Adrenal gland (tissue), 9 donors: ENCODE measurements at regions not wholly inside any gene's neighbourhood (a gene's known extent, or its start where the extent isn't known, plus 50 kb on each side); places are given as distances from the start of the nearest gene placed in this dataset.

Source experiments
- DNase-seq, 7 donors: peaks; one replicate each; pipeline ENCODE4 v3.0.0-alpha.2; 2019 to 2020
- H3K27ac ChIP-seq, 5 donors: fragments of 200-600 bp; sonication (generic) in 4 of 5; 1 replicate in 3 of 5; 2 replicates in 2 of 5; pipeline versions ENCODE4 v1.5.1 to v1.8.0; 2016 to 2020; ENCODE audit warnings: mild to moderate bottlenecking in 1 of 5
- H3K27me3 ChIP-seq: fragments of 200-600 bp; 2 replicates; pipeline ENCODE4 v1.8.0; 2021
- H3K36me3 ChIP-seq, 2 donors: fragments of 200-600 bp; replicated peaks in 1 of 2; 1 replicate in 1 of 2; 2 replicates in 1 of 2; pipeline versions ENCODE4 v1.5.1 to v1.8.0; 2018 to 2022
- H3K4me1 ChIP-seq, 2 donors: fragments of 200-600 bp; replicated peaks in 1 of 2; 1 replicate in 1 of 2; 2 replicates in 1 of 2; pipeline versions ENCODE4 v1.5.1 to v1.8.0; 2018 to 2021
- H3K4me3 ChIP-seq, 4 donors: fragments of 200-600 bp; sonication (generic) in 3 of 4; one replicate each; pipeline ENCODE4 v1.5.1; 2016 to 2018
- H3K9me3 ChIP-seq, 3 donors: fragments of 200-600 bp; sonication (generic) in 1 of 3; replicated peaks in 1 of 3; 1 replicate in 2 of 3; 2 replicates in 1 of 3; pipeline versions ENCODE4 v1.5.1 to v1.8.0; 2016 to 2021
- CTCF ChIP-seq, 6 experiments: fragments of 450-650 bp in 4 of 6; fragments of 200-600 bp in 2 of 6; sonication (generic) in 1 of 6; IDR thresholded peaks; 1 replicate in 5 of 6; 2 replicates in 1 of 6; pipeline versions ENCODE4 v1.5.1 to v1.8.0; 2016 to 2021; ENCODE audit warnings: antibody characterized with exemption in 6 of 6, mild to moderate bottlenecking in 2 of 6, moderate library complexity in 1 of 6
- POLR2A ChIP-seq, 2 donors: fragments of 450-650 bp; IDR thresholded peaks; one replicate each; pipeline ENCODE4 v1.6.1; 2017; ENCODE audit warnings: antibody characterized with exemption in 2 of 2, mild to moderate bottlenecking in 2 of 2, moderate library complexity in 1 of 2
- WGBS, 4 donors: extraction: QIAGEN DNeasy Blood & Tissue Kit in 2 of 4; methylation state at CpG; one replicate each; pipeline versions ENCODE4 v1.1.5 to v1.1.7; 2013 to 2017; 5-methylcytosine and 5-hydroxymethylcytosine counted together
- intact Hi-C, 2 donors: fragments of 100-400 bp; cut with DNase I; formaldehyde crosslinking; loops; one replicate each; pipeline versions ENCODE4 v1.14.1 to v1.15.0; 2022 to 2023
- donor health status: healthy with polysubstance abuse.
- donor health status: Bipolar disorder and iron deficiency.
- donor health status: DM: yes; HTN: yes; CAD: no.
- donor health status: DM: no; HTN: no; CAD: no.
- donor health status: DM: no; HTN: no; CAD: no.

- Histone ChIP-seq H3K4me1 (no peaks in the 10 kb centered on the region), H3K27ac (no peak overlapping the region), H3K9me3 (peaks cover 0 to 14% (median 0%) of the 10 kb centered on the region in 3 donors), H3K4me3 (no peak overlapping the region), H3K36me3 (no peaks in the 10 kb centered on the region), H3K27me3 (no peaks in the 10 kb centered on the region)
- intact Hi-C loops, result no loop called here
- DNase-seq, result no peak
- WGBS, 4 donors, result 84 to 86% (median 86%) methylated on average over 20 of the region's 20 CpGs
- TF ChIP-seq POLR2A (IDR thresholded peaks at IDR 0.05), result no peak
- TF ChIP-seq CTCF (IDR thresholded peaks at IDR 0.05), result no peak
Measured at GRCh38 chr2:238518172-238518820, 91.6 kb downstream of the ASB1 start.

- Histone ChIP-seq H3K27ac (no peak overlapping the region), H3K4me3 (no peak overlapping the region), H3K4me1 (no peaks in the 10 kb centered on the region), H3K9me3 (peaks cover 0 to 14% (median 0%) of the 10 kb centered on the region in 3 donors), H3K36me3 (no peaks in the 10 kb centered on the region), H3K27me3 (peaks cover 5% of the 10 kb centered on the region)
- DNase-seq, result no peak
- TF ChIP-seq CTCF (IDR thresholded peaks at IDR 0.05) (no peak), POLR2A (IDR thresholded peaks at IDR 0.05) (no peak)
- intact Hi-C loops, result no loop called here
- WGBS, 4 donors, result 66 to 74% (median 69%) methylated on average over 6 to 7 of the region's 7 CpGs
Measured at GRCh38 chr2:238518821-238519186, 92.1 kb downstream of the ASB1 start.

- Histone ChIP-seq H3K4me3 (no peak overlapping the region), H3K4me1 (no peaks in the 10 kb centered on the region), H3K9me3 (peaks cover 0 to 14% (median 0%) of the 10 kb centered on the region in 3 donors), H3K36me3 (no peaks in the 10 kb centered on the region), H3K27me3 (peaks cover 11% of the 10 kb centered on the region), H3K27ac (no peak overlapping the region)
- 92 to 98% (median 95%) methylated on average over 1 of the region's 1 CpG for WGBS, 4 donors
- no peak for DNase-seq
- intact Hi-C loops, result loop anchor here in 1 of 2 donors (5.0 kb wide), 1 partner anchor 262 kb away; no protein-coding TSS in a partner anchor
- TF ChIP-seq CTCF (IDR thresholded peaks at IDR 0.05) (no peak), POLR2A (IDR thresholded peaks at IDR 0.05) (no peak)
Measured at GRCh38 chr2:238520359-238520886, 93.7 kb downstream of the ASB1 start.

GRCh38 chr2:238521002-238521401 is 94.3 kb downstream of the ASB1 start:
- intact Hi-C loops, result loop anchor here in 1 of 2 donors (5.0 kb wide), 1 partner anchor 261 kb away; no protein-coding TSS in a partner anchor
- Histone ChIP-seq H3K4me1 (no peaks in the 10 kb centered on the region), H3K9me3 (peaks cover 0 to 14% (median 0%) of the 10 kb centered on the region in 3 donors), H3K27me3 (peaks cover 11% of the 10 kb centered on the region), H3K4me3 (no peak overlapping the region), H3K36me3 (no peaks in the 10 kb centered on the region), H3K27ac (no peak overlapping the region)
- 93 to 100% (median 97%) methylated on average over 2 of the region's 2 CpGs for WGBS, 4 donors
- TF ChIP-seq POLR2A (IDR thresholded peaks at IDR 0.05), result no peak
- no peak for TF ChIP-seq CTCF (IDR thresholded peaks at IDR 0.05)
- DNase-seq, result no peak
